ENCODE measurements at regions not wholly inside any gene's neighbourhood (a gene's known extent, or its start where the extent isn't known, plus 50 kb on each side); places are given as distances from the start of the nearest gene placed in this dataset.

DNA sequence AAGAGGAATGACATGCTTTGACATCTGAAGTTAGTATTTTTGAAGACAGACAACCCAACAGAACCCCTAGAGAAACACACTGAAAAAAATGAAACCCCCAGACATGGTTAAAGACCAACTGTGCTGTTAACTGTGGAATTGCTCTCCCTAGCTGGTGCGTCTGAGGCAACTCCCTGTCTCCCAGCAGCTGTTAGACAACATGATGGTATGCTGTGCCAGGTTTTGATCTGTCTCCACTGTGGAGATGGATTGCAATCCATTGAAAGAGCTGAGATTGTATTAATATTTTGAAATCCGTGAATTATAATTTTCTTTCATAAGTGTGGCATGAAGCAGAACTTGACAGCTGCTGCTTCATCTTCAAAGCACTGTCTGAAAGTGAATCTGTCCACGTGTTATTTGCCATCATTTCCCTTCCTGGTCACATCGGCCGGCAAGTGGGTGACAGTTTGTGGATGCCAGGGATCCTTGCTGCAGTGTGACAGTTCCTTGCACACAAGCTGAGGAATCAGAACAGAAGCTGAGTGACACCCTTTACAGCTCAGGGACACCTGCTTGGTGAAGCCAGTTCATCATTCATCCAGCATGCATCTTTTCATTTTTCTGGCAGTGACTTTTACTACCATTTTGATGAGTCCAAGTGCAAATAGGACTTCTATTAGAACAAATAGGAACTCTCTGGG is 58.2 kb upstream of the ACSL3 start (continued):
- no peak for TF ChIP-seq ZBTB44 (tag by site-specific recombination; IDR thresholded peaks at IDR 0.05)
- no peak for TF ChIP-seq REPIN1 (tag by site-specific recombination; IDR thresholded peaks at IDR 0.05; ENCODE audit: low read depth)
- TF ChIP-seq ZNF341 (tag by site-specific recombination; IDR thresholded peaks at IDR 0.05; ENCODE audit: low read depth), result no peak
- TF ChIP-seq ZNF585B (tag by site-specific recombination; IDR thresholded peaks at IDR 0.05), result no peak
- TF ChIP-seq, protein P1, sequence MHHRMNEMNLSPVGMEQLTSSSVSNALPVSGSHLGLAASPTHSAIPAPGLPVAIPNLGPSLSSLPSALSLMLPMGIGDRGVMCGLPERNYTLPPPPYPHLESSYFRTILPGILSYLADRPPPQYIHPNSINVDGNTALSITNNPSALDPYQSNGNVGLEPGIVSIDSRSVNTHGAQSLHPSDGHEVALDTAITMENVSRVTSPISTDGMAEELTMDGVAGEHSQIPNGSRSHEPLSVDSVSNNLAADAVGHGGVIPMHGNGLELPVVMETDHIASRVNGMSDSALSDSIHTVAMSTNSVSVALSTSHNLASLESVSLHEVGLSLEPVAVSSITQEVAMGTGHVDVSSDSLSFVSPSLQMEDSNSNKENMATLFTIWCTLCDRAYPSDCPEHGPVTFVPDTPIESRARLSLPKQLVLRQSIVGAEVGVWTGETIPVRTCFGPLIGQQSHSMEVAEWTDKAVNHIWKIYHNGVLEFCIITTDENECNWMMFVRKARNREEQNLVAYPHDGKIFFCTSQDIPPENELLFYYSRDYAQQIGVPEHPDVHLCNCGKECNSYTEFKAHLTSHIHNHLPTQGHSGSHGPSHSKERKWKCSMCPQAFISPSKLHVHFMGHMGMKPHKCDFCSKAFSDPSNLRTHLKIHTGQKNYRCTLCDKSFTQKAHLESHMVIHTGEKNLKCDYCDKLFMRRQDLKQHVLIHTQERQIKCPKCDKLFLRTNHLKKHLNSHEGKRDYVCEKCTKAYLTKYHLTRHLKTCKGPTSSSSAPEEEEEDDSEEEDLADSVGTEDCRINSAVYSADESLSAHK (tag by site-specific recombination; IDR thresholded peaks at IDR 0.05), result no peak
- no peak for TF ChIP-seq ZSCAN18 (tag by site-specific recombination; IDR thresholded peaks at IDR 0.05)

- CTCF ChIA-PET, result interaction anchor here (0.6 kb wide), 2 partner anchors 43 to 112 kb away, joined by 5 to 6 read pairs; no protein-coding TSS in a partner anchor
- H3K9me3 ChIP-seq (ENCODE audit: control insufficient read depth, insufficient read depth, low read depth, low read length), result no peaks in the 10 kb centered on the region
- POLR2A ChIA-PET, result no interaction called here
- no peak overlapping the region for H3K4me3 ChIP-seq (ENCODE audit: low read depth, low read length)
- no peak overlapping the region for H3K27ac ChIP-seq (ENCODE audit: extremely low read depth, low read depth, low read length)
- no peak for TF ChIP-seq ZNF704 (tag by site-specific recombination; IDR thresholded peaks at IDR 0.05)
- no peak for TF ChIP-seq ZNF23 (tag by site-specific recombination; IDR thresholded peaks at IDR 0.05; ENCODE audit: borderline replicate concordance)
- TF ChIP-seq ZBTB8A (tag by site-specific recombination; IDR thresholded peaks at IDR 0.05), result no peak
- TF ChIP-seq, protein P2, sequence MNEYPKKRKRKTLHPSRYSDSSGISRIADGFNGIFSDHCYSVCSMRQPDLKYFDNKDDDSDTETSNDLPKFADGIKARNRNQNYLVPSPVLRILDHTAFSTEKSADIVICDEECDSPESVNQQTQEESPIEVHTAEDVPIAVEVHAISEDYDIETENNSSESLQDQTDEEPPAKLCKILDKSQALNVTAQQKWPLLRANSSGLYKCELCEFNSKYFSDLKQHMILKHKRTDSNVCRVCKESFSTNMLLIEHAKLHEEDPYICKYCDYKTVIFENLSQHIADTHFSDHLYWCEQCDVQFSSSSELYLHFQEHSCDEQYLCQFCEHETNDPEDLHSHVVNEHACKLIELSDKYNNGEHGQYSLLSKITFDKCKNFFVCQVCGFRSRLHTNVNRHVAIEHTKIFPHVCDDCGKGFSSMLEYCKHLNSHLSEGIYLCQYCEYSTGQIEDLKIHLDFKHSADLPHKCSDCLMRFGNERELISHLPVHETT (tag by site-specific recombination; IDR thresholded peaks at IDR 0.05), result no peak
- TF ChIP-seq ZNF658 (tag by site-specific recombination; IDR thresholded peaks at IDR 0.05), result no peak
- TF ChIP-seq ZSCAN23 (tag by site-specific recombination; IDR thresholded peaks at IDR 0.05), result no peak
- no peak for TF ChIP-seq ZNF202 (tag by site-specific recombination; IDR thresholded peaks at IDR 0.05; ENCODE audit: borderline replicate concordance)
- no peak for TF ChIP-seq REPIN1 (tag by site-specific recombination; IDR thresholded peaks at IDR 0.05; ENCODE audit: low read depth)
- TF ChIP-seq ZNF561 (tag by site-specific recombination; IDR thresholded peaks at IDR 0.05; ENCODE audit: borderline replicate concordance), result no peak
- no peak for TF ChIP-seq ZNF266 (tag by site-specific recombination; IDR thresholded peaks at IDR 0.05; ENCODE audit: low read depth)
- TF ChIP-seq ZBTB20 (tag by site-specific recombination; IDR thresholded peaks at IDR 0.05), result no peak
- H3K36me3 ChIP-seq (ENCODE audit: control insufficient read depth in 2 of 2, insufficient read depth in 1 of 2, low read length in 2 of 2), result no peaks in the 10 kb centered on the region
- H3K4me1 ChIP-seq (ENCODE audit: control insufficient read depth, insufficient read depth, low read length), result peaks cover 15% of the 10 kb centered on the region; the same call in 1 of the 2 replicates
Observed at GRCh38 chr2:222804351-222804750, 56.5 kb upstream of the ACSL3 start.
